GM18867 (cell line): ENCODE measurements at regions not wholly inside any gene's neighbourhood (a gene's known extent, or its start where the extent isn't known, plus 50 kb on each side); places are given as distances from the start of the nearest gene placed in this dataset.
"Not testable (repeated sequence)": the region's sequence is repeated elsewhere in the genome, so short reads cannot be mapped to it uniquely, and the experiment has no call there.

Experiments
- ATAC-seq: cut with Tn5 transposase; IDR thresholded peaks from one replicate; pipeline ENCODE4 v1.9.1; 2021; ENCODE audit warnings: mild to moderate bottlenecking, moderate library complexity; ENCODE audit not compliant: unreplicated experiment

GRCh38 chr7:3135626-3136025 is 92.0 kb upstream of the CARD11 start:
- ATAC-seq: no peak

GRCh38 chr7:3138206-3138605 is 94.5 kb upstream of the CARD11 start:
- ATAC-seq: no peak

- no peak for ATAC-seq
Observed at GRCh38 chr7:3138997-3139396, 95.3 kb upstream of the CARD11 start.

- no peak for ATAC-seq
Observed at GRCh38 chr7:3140834-3141233, 97.2 kb upstream of the CARD11 start.

- ATAC-seq: no peak
Observed at GRCh38 chr7:3141326-3141725, 97.7 kb upstream of the CARD11 start.

GRCh38 chr7:3143869-3144775 is 100.5 kb upstream of the CARD11 start:
- ATAC-seq: no peak

GRCh38 chr7:3144776-3145125 is 101.1 kb upstream of the CARD11 start:
- ATAC-seq: not testable (repeated sequence)

- no peak for ATAC-seq
Observed at GRCh38 chr7:3146571-3147226, 103.0 kb upstream of the CARD11 start.

- not testable (repeated sequence) for ATAC-seq
Observed at GRCh38 chr7:3148471-3148870, 104.8 kb upstream of the CARD11 start.

GRCh38 chr7:3149231-3149995 is 105.7 kb upstream of the CARD11 start:
- no peak for ATAC-seq

GRCh38 chr7:3150027-3150426 is 106.4 kb upstream of the CARD11 start:
- no peak for ATAC-seq

- ATAC-seq: no peak
Observed at GRCh38 chr7:3151784-3152183, 108.1 kb upstream of the CARD11 start.

GRCh38 chr7:3152714-3153113 is 109.0 kb upstream of the CARD11 start:
- no peak for ATAC-seq

- ATAC-seq: no peak
Observed at GRCh38 chr7:3153118-3153517, 109.5 kb upstream of the CARD11 start.

GRCh38 chr7:3154317-3154716 is 110.7 kb upstream of the CARD11 start:
- ATAC-seq: no peak

- peak; percentile 45 for ATAC-seq
Observed at GRCh38 chr7:3154881-3155494, 111.3 kb upstream of the CARD11 start.

GRCh38 chr7:3156508-3156907 is 112.8 kb upstream of the CARD11 start:
- ATAC-seq: no peak

GRCh38 chr7:3157566-3158287 is 114.1 kb upstream of the CARD11 start:
- no peak for ATAC-seq

GRCh38 chr7:3158341-3158760 is 114.7 kb upstream of the CARD11 start:
- no peak for ATAC-seq

GRCh38 chr7:3159039-3159438 is 115.4 kb upstream of the CARD11 start:
- no peak for ATAC-seq
